Esophagus muscularis mucosa (tissue), 4 donors: ENCODE measurements at regions not wholly inside any gene's neighbourhood (a gene's known extent, or its start where the extent isn't known, plus 50 kb on each side); places are given as distances from the start of the nearest gene placed in this dataset.

Source experiments
- EP300 ChIP-seq: sonication (generic); formaldehyde crosslinking; IDR thresholded peaks from one replicate; pipeline ENCODE4 v1.6.1; 2017; ENCODE audit warnings: antibody characterized with exemption
- POLR2A ChIP-seq: fragments of 450-650 bp; IDR thresholded peaks from one replicate; pipeline ENCODE4 v1.6.1; 2017; ENCODE audit warnings: antibody characterized with exemption, moderate library complexity, mild to moderate bottlenecking, low read depth
- TF ChIP-seq, protein P1 (sequence below), 3 experiments: fragments of 200-600 bp in 2 of 3; fragments of 450-650 bp in 1 of 3; sonication (generic) in 2 of 3; IDR thresholded peaks; one replicate each; pipeline ENCODE4 v1.5.1; 2017 to 2019; ENCODE audit warnings: antibody characterized with exemption in 3 of 3, mild to moderate bottlenecking in 2 of 3, moderate library complexity in 1 of 3

GRCh38 chr15:46670258-46670657 lies 1035.4 kb downstream of the SQOR start:
- TF ChIP-seq, protein P1, sequence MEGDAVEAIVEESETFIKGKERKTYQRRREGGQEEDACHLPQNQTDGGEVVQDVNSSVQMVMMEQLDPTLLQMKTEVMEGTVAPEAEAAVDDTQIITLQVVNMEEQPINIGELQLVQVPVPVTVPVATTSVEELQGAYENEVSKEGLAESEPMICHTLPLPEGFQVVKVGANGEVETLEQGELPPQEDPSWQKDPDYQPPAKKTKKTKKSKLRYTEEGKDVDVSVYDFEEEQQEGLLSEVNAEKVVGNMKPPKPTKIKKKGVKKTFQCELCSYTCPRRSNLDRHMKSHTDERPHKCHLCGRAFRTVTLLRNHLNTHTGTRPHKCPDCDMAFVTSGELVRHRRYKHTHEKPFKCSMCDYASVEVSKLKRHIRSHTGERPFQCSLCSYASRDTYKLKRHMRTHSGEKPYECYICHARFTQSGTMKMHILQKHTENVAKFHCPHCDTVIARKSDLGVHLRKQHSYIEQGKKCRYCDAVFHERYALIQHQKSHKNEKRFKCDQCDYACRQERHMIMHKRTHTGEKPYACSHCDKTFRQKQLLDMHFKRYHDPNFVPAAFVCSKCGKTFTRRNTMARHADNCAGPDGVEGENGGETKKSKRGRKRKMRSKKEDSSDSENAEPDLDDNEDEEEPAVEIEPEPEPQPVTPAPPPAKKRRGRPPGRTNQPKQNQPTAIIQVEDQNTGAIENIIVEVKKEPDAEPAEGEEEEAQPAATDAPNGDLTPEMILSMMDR (IDR thresholded peaks at IDR 0.05) = no peak
- TF ChIP-seq EP300 = no peak
- TF ChIP-seq POLR2A = no peak
